GM23338 (cell line): ENCODE measurements at regions not wholly inside any gene's neighbourhood (a gene's known extent, or its start where the extent isn't known, plus 50 kb on each side); places are given as distances from the start of the nearest gene placed in this dataset.

ENCODE experiments used
- CREB1 ChIP-seq: fragments of 250-450 bp; sonication (Bioruptor Pico); IDR thresholded peaks from 2 replicates; pipeline ENCODE4 v1.5.0; 2020; ENCODE audit warnings: low read depth, mild to moderate bottlenecking, moderate library complexity
- ETS1 ChIP-seq: IDR thresholded peaks from 2 replicates; pipeline ENCODE4 v1.6.1; 2016; ENCODE audit warnings: antibody characterized with exemption
- EZH2 ChIP-seq: fragments of 200-600 bp; sonication (generic); IDR thresholded peaks from one replicate; pipeline ENCODE4 v1.8.0; 2017; ENCODE audit warnings: antibody characterized with exemption, mild to moderate bottlenecking, low read depth; ENCODE audit not compliant: unreplicated experiment
- POLR2AphosphoS5 ChIP-seq: IDR thresholded peaks from 2 replicates; pipeline ENCODE4 v1.6.1; 2016; ENCODE audit warnings: antibody characterized with exemption, low read depth
- REST ChIP-seq: IDR thresholded peaks from one replicate; pipeline ENCODE4 v1.6.1; 2018; ENCODE audit warnings: antibody characterized with exemption; ENCODE audit not compliant: unreplicated experiment
- ZNF331 ChIP-seq: fragments of 250-450 bp; sonication (Bioruptor Pico); IDR thresholded peaks from 2 replicates; pipeline ENCODE4 v1.5.0; 2020; ENCODE audit warnings: low read depth, mild to moderate bottlenecking, moderate library complexity
- TF ChIP-seq, protein P1 (sequence below), 2 experiments: fragments of 200-600 bp in 1 of 2; sonication (generic) in 1 of 2; conservative IDR thresholded peaks; 2 replicates each; pipeline versions ENCODE4 v1.5.1 to v1.6.1; 2016 to 2017; ENCODE audit warnings: antibody characterized with exemption in 2 of 2, low read depth in 2 of 2, mild to moderate bottlenecking in 2 of 2, moderate library complexity in 1 of 2

- TF ChIP-seq ZNF331 (CRISPR knock-in tag): no peak
- TF ChIP-seq, protein P1, sequence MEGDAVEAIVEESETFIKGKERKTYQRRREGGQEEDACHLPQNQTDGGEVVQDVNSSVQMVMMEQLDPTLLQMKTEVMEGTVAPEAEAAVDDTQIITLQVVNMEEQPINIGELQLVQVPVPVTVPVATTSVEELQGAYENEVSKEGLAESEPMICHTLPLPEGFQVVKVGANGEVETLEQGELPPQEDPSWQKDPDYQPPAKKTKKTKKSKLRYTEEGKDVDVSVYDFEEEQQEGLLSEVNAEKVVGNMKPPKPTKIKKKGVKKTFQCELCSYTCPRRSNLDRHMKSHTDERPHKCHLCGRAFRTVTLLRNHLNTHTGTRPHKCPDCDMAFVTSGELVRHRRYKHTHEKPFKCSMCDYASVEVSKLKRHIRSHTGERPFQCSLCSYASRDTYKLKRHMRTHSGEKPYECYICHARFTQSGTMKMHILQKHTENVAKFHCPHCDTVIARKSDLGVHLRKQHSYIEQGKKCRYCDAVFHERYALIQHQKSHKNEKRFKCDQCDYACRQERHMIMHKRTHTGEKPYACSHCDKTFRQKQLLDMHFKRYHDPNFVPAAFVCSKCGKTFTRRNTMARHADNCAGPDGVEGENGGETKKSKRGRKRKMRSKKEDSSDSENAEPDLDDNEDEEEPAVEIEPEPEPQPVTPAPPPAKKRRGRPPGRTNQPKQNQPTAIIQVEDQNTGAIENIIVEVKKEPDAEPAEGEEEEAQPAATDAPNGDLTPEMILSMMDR (conservative IDR thresholded peaks at IDR 0.05; ENCODE audit: low read depth in 2 of 2): no peak
- TF ChIP-seq POLR2AphosphoS5: no peak
- TF ChIP-seq REST: no peak
- TF ChIP-seq ETS1: no peak
- no peak for TF ChIP-seq EZH2
- TF ChIP-seq CREB1 (CRISPR knock-in tag): no peak
Observed at GRCh38 chr4:23943478-23943877, 53.6 kb upstream of the PPARGC1A start.
